ENCODE measurements at regions not wholly inside any gene's neighbourhood (a gene's known extent, or its start where the extent isn't known, plus 50 kb on each side); places are given as distances from the start of the nearest gene placed in this dataset.

DNA sequence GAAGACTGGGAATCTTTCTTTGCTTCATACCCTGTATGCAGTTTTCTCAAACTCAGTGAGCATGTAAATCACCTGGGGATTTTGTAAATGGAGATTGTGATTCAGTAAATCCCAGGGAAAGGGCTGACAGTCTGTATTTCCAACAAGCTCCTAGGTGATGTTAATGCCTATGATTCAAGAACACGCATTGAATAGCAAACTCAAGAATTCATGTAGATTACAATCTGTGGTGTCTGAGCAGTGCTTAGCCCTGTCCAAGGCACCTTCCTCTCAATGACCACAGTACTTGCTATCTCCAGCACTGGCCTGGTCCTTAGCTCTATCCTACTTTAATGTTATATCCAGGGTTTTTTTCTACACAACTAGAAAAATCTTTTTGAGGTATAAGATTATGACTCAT is 721.4 kb upstream of the MEF2C start:
- no peaks in the 10 kb centered on the region for H3K36me3 ChIP-seq (ENCODE audit: control insufficient read depth, insufficient read depth, low read length)
- in situ Hi-C loops (cut with HindIII; ENCODE audit: low pct_unique_long_range_greater_than_20kb, low sequenced_read_pairs) = no loop called here
- no peak overlapping the region for H3K27ac ChIP-seq (ENCODE audit: low read length)
- no peaks in the 10 kb centered on the region for H3K9me3 ChIP-seq (ENCODE audit: control insufficient read depth, insufficient read depth, low read depth, low read length)
- ATAC-seq (no peak), DNase-seq (ENCODE audit: low read depth, low spot score) (no peak)
- intact Hi-C loops (cut with micrococcal nuclease; ENCODE audit: unreplicated experiment) = no loop called here
- POLR2A ChIA-PET = no interaction called here
- no peak overlapping the region for H3K4me3 ChIP-seq (ENCODE audit: low read depth in 2 of 2, low read length in 2 of 2)
- CTCF ChIA-PET = no interaction called here
- no peaks in the 10 kb centered on the region for H3K27me3 ChIP-seq (ENCODE audit: control insufficient read depth, insufficient read depth, low read length)
- TF ChIP-seq SIN3A (IDR thresholded peaks at IDR 0.05; ENCODE audit: borderline replicate concordance, insufficient read depth, low read depth, low read length) = no peak
- no peak for TF ChIP-seq POLR2AphosphoS5 (IDR thresholded peaks at IDR 0.05; ENCODE audit: low read depth, low read length)
- TF ChIP-seq, protein P1, sequence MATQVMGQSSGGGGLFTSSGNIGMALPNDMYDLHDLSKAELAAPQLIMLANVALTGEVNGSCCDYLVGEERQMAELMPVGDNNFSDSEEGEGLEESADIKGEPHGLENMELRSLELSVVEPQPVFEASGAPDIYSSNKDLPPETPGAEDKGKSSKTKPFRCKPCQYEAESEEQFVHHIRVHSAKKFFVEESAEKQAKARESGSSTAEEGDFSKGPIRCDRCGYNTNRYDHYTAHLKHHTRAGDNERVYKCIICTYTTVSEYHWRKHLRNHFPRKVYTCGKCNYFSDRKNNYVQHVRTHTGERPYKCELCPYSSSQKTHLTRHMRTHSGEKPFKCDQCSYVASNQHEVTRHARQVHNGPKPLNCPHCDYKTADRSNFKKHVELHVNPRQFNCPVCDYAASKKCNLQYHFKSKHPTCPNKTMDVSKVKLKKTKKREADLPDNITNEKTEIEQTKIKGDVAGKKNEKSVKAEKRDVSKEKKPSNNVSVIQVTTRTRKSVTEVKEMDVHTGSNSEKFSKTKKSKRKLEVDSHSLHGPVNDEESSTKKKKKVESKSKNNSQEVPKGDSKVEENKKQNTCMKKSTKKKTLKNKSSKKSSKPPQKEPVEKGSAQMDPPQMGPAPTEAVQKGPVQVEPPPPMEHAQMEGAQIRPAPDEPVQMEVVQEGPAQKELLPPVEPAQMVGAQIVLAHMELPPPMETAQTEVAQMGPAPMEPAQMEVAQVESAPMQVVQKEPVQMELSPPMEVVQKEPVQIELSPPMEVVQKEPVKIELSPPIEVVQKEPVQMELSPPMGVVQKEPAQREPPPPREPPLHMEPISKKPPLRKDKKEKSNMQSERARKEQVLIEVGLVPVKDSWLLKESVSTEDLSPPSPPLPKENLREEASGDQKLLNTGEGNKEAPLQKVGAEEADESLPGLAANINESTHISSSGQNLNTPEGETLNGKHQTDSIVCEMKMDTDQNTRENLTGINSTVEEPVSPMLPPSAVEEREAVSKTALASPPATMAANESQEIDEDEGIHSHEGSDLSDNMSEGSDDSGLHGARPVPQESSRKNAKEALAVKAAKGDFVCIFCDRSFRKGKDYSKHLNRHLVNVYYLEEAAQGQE (IDR thresholded peaks at IDR 0.05; ENCODE audit: insufficient read depth in 1 of 2, low read depth in 2 of 2, low read length in 1 of 2) = no peak
- TF ChIP-seq, protein P2, sequence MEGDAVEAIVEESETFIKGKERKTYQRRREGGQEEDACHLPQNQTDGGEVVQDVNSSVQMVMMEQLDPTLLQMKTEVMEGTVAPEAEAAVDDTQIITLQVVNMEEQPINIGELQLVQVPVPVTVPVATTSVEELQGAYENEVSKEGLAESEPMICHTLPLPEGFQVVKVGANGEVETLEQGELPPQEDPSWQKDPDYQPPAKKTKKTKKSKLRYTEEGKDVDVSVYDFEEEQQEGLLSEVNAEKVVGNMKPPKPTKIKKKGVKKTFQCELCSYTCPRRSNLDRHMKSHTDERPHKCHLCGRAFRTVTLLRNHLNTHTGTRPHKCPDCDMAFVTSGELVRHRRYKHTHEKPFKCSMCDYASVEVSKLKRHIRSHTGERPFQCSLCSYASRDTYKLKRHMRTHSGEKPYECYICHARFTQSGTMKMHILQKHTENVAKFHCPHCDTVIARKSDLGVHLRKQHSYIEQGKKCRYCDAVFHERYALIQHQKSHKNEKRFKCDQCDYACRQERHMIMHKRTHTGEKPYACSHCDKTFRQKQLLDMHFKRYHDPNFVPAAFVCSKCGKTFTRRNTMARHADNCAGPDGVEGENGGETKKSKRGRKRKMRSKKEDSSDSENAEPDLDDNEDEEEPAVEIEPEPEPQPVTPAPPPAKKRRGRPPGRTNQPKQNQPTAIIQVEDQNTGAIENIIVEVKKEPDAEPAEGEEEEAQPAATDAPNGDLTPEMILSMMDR (IDR thresholded peaks at IDR 0.05) = no peak
- no peak for TF ChIP-seq TCF7L2 (IDR thresholded peaks at IDR 0.05; ENCODE audit: low read depth, low read length)
- H3K4me1 ChIP-seq (ENCODE audit: control insufficient read depth, insufficient read depth, low read length) = no peaks in the 10 kb centered on the region
- no TSS peak for BruUV-seq (replicated peaks)

DNA sequence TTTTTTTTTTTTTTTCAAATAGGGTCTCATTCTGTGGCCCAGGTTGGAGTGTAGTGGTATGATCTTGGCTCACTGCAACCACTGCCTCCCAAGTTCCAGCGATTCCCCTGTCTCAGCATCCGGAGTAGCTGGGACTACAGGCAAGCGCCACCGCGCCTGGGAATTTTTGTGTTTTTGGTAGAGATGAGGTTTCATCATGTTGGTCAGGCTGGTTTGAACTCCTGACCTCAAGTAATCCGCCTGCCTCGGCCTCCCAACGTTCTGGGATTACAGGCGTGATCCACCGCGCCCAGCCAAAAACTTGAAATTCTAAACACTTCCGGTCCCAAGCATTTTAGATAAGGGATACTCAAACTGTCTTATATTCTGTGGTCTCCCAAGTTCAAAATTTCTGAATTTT is 718.9 kb upstream of the MEF2C start:
- intact Hi-C loops (cut with micrococcal nuclease; ENCODE audit: unreplicated experiment) (no loop called here), in situ Hi-C loops (cut with HindIII; ENCODE audit: low pct_unique_long_range_greater_than_20kb, low sequenced_read_pairs) (no loop called here)
- no TSS peak for BruUV-seq (replicated peaks)
- no peak overlapping the region for H3K4me3 ChIP-seq (ENCODE audit: low read depth in 2 of 2, low read length in 2 of 2)
- CTCF ChIA-PET = no interaction called here
- no peaks in the 10 kb centered on the region for H3K9me3 ChIP-seq (ENCODE audit: control insufficient read depth, insufficient read depth, low read depth, low read length)
- POLR2A ChIA-PET = no interaction called here
- H3K27me3 ChIP-seq (ENCODE audit: control insufficient read depth, insufficient read depth, low read length) = no peaks in the 10 kb centered on the region
- DNase-seq (ENCODE audit: low read depth, low spot score) = no peak
- H3K4me1 ChIP-seq (ENCODE audit: control insufficient read depth, insufficient read depth, low read length) = no peaks in the 10 kb centered on the region
- ATAC-seq = no peak
- H3K27ac ChIP-seq (ENCODE audit: low read length) = no peak overlapping the region
- TF ChIP-seq SIN3A (IDR thresholded peaks at IDR 0.05; ENCODE audit: borderline replicate concordance, insufficient read depth, low read depth, low read length) = no peak
- TF ChIP-seq, protein P1 (IDR thresholded peaks at IDR 0.05; ENCODE audit: insufficient read depth in 1 of 2, low read depth in 2 of 2, low read length in 1 of 2) = no peak
- TF ChIP-seq TCF7L2 (IDR thresholded peaks at IDR 0.05; ENCODE audit: low read depth, low read length) = no peak
- TF ChIP-seq, protein P2 (IDR thresholded peaks at IDR 0.05) = no peak
- no peak for TF ChIP-seq POLR2AphosphoS5 (IDR thresholded peaks at IDR 0.05; ENCODE audit: low read depth, low read length)
- H3K36me3 ChIP-seq (ENCODE audit: control insufficient read depth, insufficient read depth, low read length) = no peaks in the 10 kb centered on the region
